ENCODE measurements at regions not wholly inside any gene's neighbourhood (a gene's known extent, or its start where the extent isn't known, plus 50 kb on each side); places are given as distances from the start of the nearest gene placed in this dataset.

DNA sequence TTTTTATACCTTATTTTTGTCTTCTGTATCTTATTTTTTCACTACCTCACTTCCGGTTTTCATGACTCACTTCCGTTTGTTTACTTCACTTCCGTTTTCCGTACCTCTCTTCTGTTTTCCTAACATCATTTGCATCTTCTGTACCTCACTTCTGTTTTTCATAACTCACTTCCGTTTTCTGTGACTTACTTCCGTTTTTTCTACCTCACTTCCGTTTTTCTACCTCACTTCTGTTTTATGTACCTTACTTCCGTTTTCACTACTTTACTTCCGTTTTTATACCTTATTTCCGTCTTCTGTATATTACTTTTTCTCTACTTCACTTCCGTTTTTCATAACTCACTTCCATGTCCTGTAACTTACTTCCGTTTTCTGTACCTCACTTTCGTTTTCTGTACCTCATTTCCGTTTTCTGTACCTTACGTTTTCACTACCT lies 492.5 kb upstream of the AKR1E2 start:
- TF ChIP-seq CTCF (IDR thresholded peaks at IDR 0.05; ENCODE audit: insufficient read depth, low read length, poor library complexity, severe bottlenecking) (no peak), EZH2phosphoT487 (conservative IDR thresholded peaks at IDR 0.05; ENCODE audit: low read length) (no peak)
